MM.1S (cell line): ENCODE measurements at regions not wholly inside any gene's neighbourhood (a gene's known extent, or its start where the extent isn't known, plus 50 kb on each side); places are given as distances from the start of the nearest gene placed in this dataset.

Experiments
- DNase-seq: peaks from one replicate; pipeline ENCODE4 v3.0.0-alpha.2; 2015
- H2AFZ ChIP-seq: fragments of 300-600 bp; sonication (generic); 2 replicates; pipeline ENCODE4 v1.6.0; 2016; ENCODE audit warnings: antibody characterized with exemption, low read length
- H3F3A ChIP-seq: fragments of 300-600 bp; sonication (generic); 2 replicates; pipeline ENCODE4 v1.6.1; 2016; ENCODE audit warnings: mild to moderate bottlenecking, antibody characterized with exemption, low read length, moderate library complexity, mixed read lengths; ENCODE audit not compliant: insufficient read depth
- H3K27ac ChIP-seq: fragments of 300-600 bp; sonication (generic); 2 replicates; pipeline ENCODE4 v1.5.1; 2016; ENCODE audit warnings: mild to moderate bottlenecking, low read length
- H3K27me3 ChIP-seq: fragments of 300-600 bp; sonication (generic); replicated peaks from 2 replicates; pipeline ENCODE4 v1.6.0; 2016; ENCODE audit warnings: low read length; ENCODE audit not compliant: insufficient read depth
- H3K36me3 ChIP-seq: fragments of 300-600 bp; sonication (generic); replicated peaks from 2 replicates; pipeline ENCODE4 v1.6.1; 2016; ENCODE audit warnings: mild to moderate bottlenecking, low read length, mixed read lengths; ENCODE audit not compliant: insufficient read depth
- H3K4me1 ChIP-seq: fragments of 300-600 bp; sonication (generic); 2 replicates; pipeline ENCODE4 v1.6.1; 2016; ENCODE audit warnings: low read length, mixed read lengths
- H3K4me2 ChIP-seq: fragments of 300-600 bp; sonication (generic); 2 replicates; pipeline ENCODE4 v1.6.0; 2016; ENCODE audit warnings: low read depth, low read length
- H3K4me3 ChIP-seq: fragments of 300-600 bp; sonication (generic); 2 replicates; pipeline ENCODE4 v1.5.1; 2016; ENCODE audit warnings: low read length, mixed read lengths
- H3K79me2 ChIP-seq: fragments of 300-600 bp; sonication (generic); 2 replicates; pipeline ENCODE4 v1.6.1; 2016; ENCODE audit warnings: mixed run types, low read length, mixed read lengths
- H3K9ac ChIP-seq: fragments of 300-600 bp; sonication (generic); 2 replicates; pipeline ENCODE4 v1.6.1; 2016; ENCODE audit warnings: low read length, mixed read lengths
- H3K9me2 ChIP-seq: fragments of 300-600 bp; sonication (generic); replicated peaks from 2 replicates; pipeline ENCODE4 v1.6.1; 2016; ENCODE audit warnings: mild to moderate bottlenecking, low read length, mixed read lengths; ENCODE audit not compliant: insufficient read depth
- H3K9me3 ChIP-seq: fragments of 300-600 bp; sonication (generic); replicated peaks from 2 replicates; pipeline ENCODE4 v1.6.1; 2016; ENCODE audit warnings: mild to moderate bottlenecking, low read length, mixed read lengths; ENCODE audit not compliant: insufficient read depth
- H4K20me1 ChIP-seq: fragments of 300-600 bp; sonication (generic); 2 replicates; pipeline ENCODE4 v1.6.1; 2016; ENCODE audit warnings: mild to moderate bottlenecking, low read length, moderate library complexity, mixed read lengths; ENCODE audit not compliant: insufficient read depth
- CTCF ChIP-seq: fragments of 300-600 bp; sonication (generic); IDR thresholded peaks from 2 replicates; pipeline ENCODE4 v1.5.1; 2016; ENCODE audit warnings: antibody characterized with exemption, low read length, mixed read lengths
- EZH2 ChIP-seq: fragments of 300-600 bp; sonication (generic); optimal IDR thresholded peaks from 2 replicates; pipeline ENCODE3; 2017; ENCODE audit warnings: low read depth, mild to moderate bottlenecking, antibody characterized with exemption, low read length, mixed read lengths
- EZH2phosphoT487 ChIP-seq: fragments of 300-600 bp; sonication (generic); IDR thresholded peaks from 2 replicates; pipeline ENCODE4 v1.6.1; 2018; ENCODE audit warnings: antibody characterized with exemption, low read length

GRCh38 chr21:16792101-16792500 lies 720.7 kb upstream of the CXADR start:
- H3F3A ChIP-seq, result no peaks in the 10 kb centered on the region
- no peak for DNase-seq
- H3K4me2 ChIP-seq, result no peak overlapping the region
- no peaks in the 10 kb centered on the region for H3K27me3 ChIP-seq
- no peaks in the 10 kb centered on the region for H3K9me2 ChIP-seq
- no peaks in the 10 kb centered on the region for H3K4me1 ChIP-seq
- H2AFZ ChIP-seq, result no peak overlapping the region
- H3K9me3 ChIP-seq, result no peaks in the 10 kb centered on the region
- H3K27ac ChIP-seq, result no peak overlapping the region
- no peaks in the 10 kb centered on the region for H3K36me3 ChIP-seq
- no peaks in the 10 kb centered on the region for H3K79me2 ChIP-seq
- no peak overlapping the region for H3K4me3 ChIP-seq
- no peaks in the 10 kb centered on the region for H4K20me1 ChIP-seq
- TF ChIP-seq CTCF (no peak), EZH2phosphoT487 (no peak), EZH2 (no peak)
- H3K9ac ChIP-seq, result no peak overlapping the region

GRCh38 chr21:16794950-16795349 lies 717.9 kb upstream of the CXADR start:
- Histone ChIP-seq H3K79me2 (no peaks in the 10 kb centered on the region), H3K9me3 (no peaks in the 10 kb centered on the region), H3K9me2 (no peaks in the 10 kb centered on the region), H2AFZ (no peak overlapping the region), H3K4me3 (no peak overlapping the region), H3K27me3 (no peaks in the 10 kb centered on the region), H3K36me3 (no peaks in the 10 kb centered on the region), H4K20me1 (no peaks in the 10 kb centered on the region), H3K9ac (no peak overlapping the region), H3K27ac (no peak overlapping the region), H3K4me1 (no peaks in the 10 kb centered on the region), H3K4me2 (no peak overlapping the region), H3F3A (no peaks in the 10 kb centered on the region)
- no peak for DNase-seq
- TF ChIP-seq EZH2 (no peak), EZH2phosphoT487 (no peak), CTCF (no peak)

GRCh38 chr21:16796776-16797175 lies 716.1 kb upstream of the CXADR start:
- no peaks in the 10 kb centered on the region for H4K20me1 ChIP-seq
- H3K36me3 ChIP-seq, result no peaks in the 10 kb centered on the region

More at GRCh38 chr21:16796776-16797175, 716.1 kb upstream of the CXADR start:
- H3K79me2 ChIP-seq, result no peaks in the 10 kb centered on the region
- no peaks in the 10 kb centered on the region for H3K4me1 ChIP-seq
- no peaks in the 10 kb centered on the region for H3F3A ChIP-seq
- H3K9ac ChIP-seq, result no peak overlapping the region
- no peaks in the 10 kb centered on the region for H3K9me2 ChIP-seq
- no peak overlapping the region for H3K27ac ChIP-seq
- H3K4me3 ChIP-seq, result no peak overlapping the region
- DNase-seq, result no peak
- no peaks in the 10 kb centered on the region for H3K9me3 ChIP-seq
- no peaks in the 10 kb centered on the region for H3K27me3 ChIP-seq
- TF ChIP-seq EZH2, result no peak
- no peak for TF ChIP-seq EZH2phosphoT487
- no peak for TF ChIP-seq CTCF
- no peak overlapping the region for H2AFZ ChIP-seq
- no peak overlapping the region for H3K4me2 ChIP-seq
